PC-9 (cell line): ENCODE measurements at regions not wholly inside any gene's neighbourhood (a gene's known extent, or its start where the extent isn't known, plus 50 kb on each side); places are given as distances from the start of the nearest gene placed in this dataset.

Experiments
- BruUV-seq: library from RNA; stranded (reverse); fragments of 400-500 nt; replicated peaks from 2 replicates; lab custom pipeline; 2021; lab: Mats Ljungman, UMichigan
- CTCF ChIA-PET: fragments of 300-600 bp; sonication (Branson Sonifier 250); formaldehyde crosslinking; loops from one replicate; lab custom pipeline; 2022; ENCODE audit warnings: antibody characterized with exemption; lab: Charles Lee
- POLR2A ChIA-PET: fragments of 300-600 bp; sonication (Branson Sonifier 250); formaldehyde crosslinking; loops from one replicate; lab custom pipeline; 2022; ENCODE audit warnings: antibody characterized with exemption; ENCODE audit not compliant: unreplicated experiment; lab: Charles Lee
- DNase-seq, 2 experiments: peaks; one replicate each; pipeline versions ENCODE4 v3.0.0 to v3.0.0-alpha.2; 2015 to 2022; ENCODE audit warnings: mixed read lengths in 1 of 2
- H2AFZ ChIP-seq: fragments of 200-600 bp; sonication (generic); 2 replicates; pipeline ENCODE4 v1.8.1; 2017; ENCODE audit warnings: antibody characterized with exemption
- H3F3A ChIP-seq: fragments of 200-600 bp; sonication (generic); 2 replicates; pipeline ENCODE4 v1.8.1; 2017; ENCODE audit warnings: antibody characterized with exemption, mild to moderate bottlenecking, low read depth; ENCODE audit not compliant: insufficient read depth
- H3K27ac ChIP-seq: fragments of 200-600 bp; sonication (generic); 2 replicates; pipeline ENCODE4 v1.6.1; 2016; ENCODE audit warnings: mixed run types
- H3K27me3 ChIP-seq: fragments of 200-600 bp; sonication (generic); 2 replicates; pipeline ENCODE4 v1.6.1; 2016; ENCODE audit warnings: low read depth, mixed run types; ENCODE audit not compliant: insufficient read depth
- H3K36me3 ChIP-seq: fragments of 200-600 bp; sonication (generic); 2 replicates; pipeline ENCODE4 v1.6.1; 2016; ENCODE audit warnings: low read depth, mixed run types
- H3K4me1 ChIP-seq: fragments of 200-600 bp; sonication (generic); replicated peaks from 2 replicates; pipeline ENCODE4 v1.6.1; 2016; ENCODE audit warnings: mixed run types; ENCODE audit not compliant: insufficient read depth
- H3K4me2 ChIP-seq: fragments of 200-600 bp; sonication (generic); 2 replicates; pipeline ENCODE4 v1.6.1; 2017; ENCODE audit warnings: mixed run types
- H3K4me3 ChIP-seq: fragments of 200-600 bp; sonication (generic); 2 replicates; pipeline ENCODE4 v1.6.1; 2016; ENCODE audit warnings: mixed run types
- H3K79me2 ChIP-seq: fragments of 200-600 bp; sonication (generic); 2 replicates; pipeline ENCODE4 v1.6.1; 2017; ENCODE audit warnings: low read depth, mixed run types
- H3K9me2 ChIP-seq: fragments of 200-600 bp; sonication (generic); 2 replicates; pipeline ENCODE4 v1.8.1; 2017; ENCODE audit warnings: mild to moderate bottlenecking; ENCODE audit not compliant: insufficient read depth
- H3K9me3 ChIP-seq: fragments of 200-600 bp; sonication (generic); 2 replicates; pipeline ENCODE4 v1.8.1; 2016; ENCODE audit warnings: low read depth; ENCODE audit not compliant: insufficient read depth
- H4K20me1 ChIP-seq: fragments of 200-600 bp; sonication (generic); 2 replicates; pipeline ENCODE4 v1.8.1; 2017; ENCODE audit not compliant: insufficient read depth
- EZH2 ChIP-seq: fragments of 200-600 bp; sonication (generic); IDR thresholded peaks from 2 replicates; pipeline ENCODE4 v1.8.0; 2017; ENCODE audit warnings: antibody characterized with exemption, low read depth
- intact Hi-C: fragments of 100-400 bp; cut with micrococcal nuclease; formaldehyde crosslinking; loops from one replicate; pipeline ENCODE4 v1.10.0; 2022; ENCODE audit not compliant: unreplicated experiment
- TF ChIP-seq, protein P1 (sequence below): fragments of 200-600 bp; sonication (generic); conservative IDR thresholded peaks from 2 replicates; pipeline ENCODE4 v1.6.1; 2017; ENCODE audit warnings: mixed run types, antibody characterized with exemption, mild to moderate bottlenecking, moderate library complexity

DNA sequence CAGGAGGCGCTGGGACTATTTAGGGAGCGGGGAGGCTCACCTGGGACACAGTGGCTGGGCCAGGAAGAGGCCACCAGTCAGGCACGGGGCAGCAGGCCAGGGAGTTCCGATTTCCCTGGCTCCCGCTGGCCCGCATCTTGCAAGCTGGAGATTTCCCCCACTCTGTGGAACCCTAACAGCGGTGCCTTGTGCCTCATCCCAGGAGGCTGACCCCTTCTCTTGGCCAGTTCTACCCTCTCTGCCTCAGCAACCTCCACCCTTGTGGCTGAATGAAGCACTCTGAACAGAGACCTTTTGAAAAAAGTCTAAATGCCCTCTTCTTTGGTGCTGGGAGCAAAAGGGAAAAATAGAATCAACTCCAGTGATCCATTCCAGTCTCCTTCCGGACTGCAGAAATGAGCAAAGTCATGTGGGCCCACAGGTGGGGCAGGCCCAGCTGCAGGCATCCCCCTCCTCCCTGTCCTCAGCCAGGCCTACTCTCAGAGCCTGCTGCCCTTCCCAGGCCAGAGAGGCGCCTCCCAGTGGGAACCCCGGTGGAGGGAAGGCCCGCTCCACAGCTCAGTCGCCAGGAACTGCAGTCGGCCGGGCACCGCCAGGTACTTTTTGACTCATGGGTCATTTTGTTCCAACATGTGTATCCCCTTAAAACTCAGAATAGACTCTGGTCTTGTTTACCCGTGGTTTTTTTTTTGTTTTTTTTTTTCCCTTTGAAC lies 155.5 kb downstream of the ZNF248 start:
- POLR2A ChIA-PET: no interaction called here

DNA sequence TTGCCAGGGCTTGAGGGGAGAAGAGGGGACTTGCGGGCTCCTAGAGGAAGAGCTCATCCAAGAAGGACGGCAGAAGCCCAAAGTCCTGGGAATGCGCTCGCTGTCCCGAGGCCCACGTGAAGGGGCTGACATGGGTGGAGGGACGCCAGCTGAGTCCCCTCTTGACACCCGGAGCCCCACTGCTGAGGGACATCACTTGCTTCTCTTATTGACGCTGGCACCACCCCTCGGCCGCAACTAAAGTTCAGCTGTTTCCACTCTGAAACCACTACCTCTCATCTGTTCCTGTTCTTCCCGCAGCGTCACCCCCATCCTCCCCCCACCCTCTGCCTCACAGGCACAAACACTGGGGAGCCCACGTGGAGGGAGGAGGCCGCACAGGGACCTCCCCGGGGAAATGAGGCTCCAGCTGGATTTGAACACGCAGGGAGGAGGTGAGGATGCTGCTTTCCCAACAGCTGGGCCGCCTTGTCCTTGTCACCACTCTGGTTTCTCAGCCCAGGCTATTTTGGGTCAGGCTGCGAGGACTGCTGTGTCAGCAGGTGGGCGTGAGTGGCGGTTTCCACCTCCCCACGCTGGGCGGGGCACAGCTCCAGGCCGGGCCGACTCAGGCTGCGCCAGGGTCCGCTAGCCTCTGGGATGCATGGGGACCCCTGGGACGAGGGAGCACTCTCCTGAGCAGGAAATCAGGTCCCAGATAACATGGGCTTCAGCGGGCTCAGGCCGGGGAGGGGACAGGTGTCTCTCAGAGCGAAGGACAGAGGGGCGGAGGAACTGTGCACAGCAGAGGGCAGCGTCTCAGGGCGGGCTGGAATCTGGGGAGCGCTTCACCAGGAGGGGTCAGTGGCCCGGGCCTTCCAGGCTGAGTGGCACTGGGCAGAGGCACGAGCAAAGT lies 156.3 kb downstream of the ZNF248 start:
- H3K36me3 ChIP-seq: no peaks in the 10 kb centered on the region
- DNase-seq: no peak
- POLR2A ChIA-PET: no interaction called here
- CTCF ChIA-PET: no interaction called here
- intact Hi-C loops: no loop called here
- no peaks in the 10 kb centered on the region for H3F3A ChIP-seq
- no peaks in the 10 kb centered on the region for H3K27me3 ChIP-seq
- no peaks in the 10 kb centered on the region for H3K9me3 ChIP-seq
- no TSS peak for BruUV-seq
- no peak overlapping the region for H3K4me2 ChIP-seq
- H2AFZ ChIP-seq: no peak overlapping the region
- no peak for TF ChIP-seq EZH2
- TF ChIP-seq, protein P1, sequence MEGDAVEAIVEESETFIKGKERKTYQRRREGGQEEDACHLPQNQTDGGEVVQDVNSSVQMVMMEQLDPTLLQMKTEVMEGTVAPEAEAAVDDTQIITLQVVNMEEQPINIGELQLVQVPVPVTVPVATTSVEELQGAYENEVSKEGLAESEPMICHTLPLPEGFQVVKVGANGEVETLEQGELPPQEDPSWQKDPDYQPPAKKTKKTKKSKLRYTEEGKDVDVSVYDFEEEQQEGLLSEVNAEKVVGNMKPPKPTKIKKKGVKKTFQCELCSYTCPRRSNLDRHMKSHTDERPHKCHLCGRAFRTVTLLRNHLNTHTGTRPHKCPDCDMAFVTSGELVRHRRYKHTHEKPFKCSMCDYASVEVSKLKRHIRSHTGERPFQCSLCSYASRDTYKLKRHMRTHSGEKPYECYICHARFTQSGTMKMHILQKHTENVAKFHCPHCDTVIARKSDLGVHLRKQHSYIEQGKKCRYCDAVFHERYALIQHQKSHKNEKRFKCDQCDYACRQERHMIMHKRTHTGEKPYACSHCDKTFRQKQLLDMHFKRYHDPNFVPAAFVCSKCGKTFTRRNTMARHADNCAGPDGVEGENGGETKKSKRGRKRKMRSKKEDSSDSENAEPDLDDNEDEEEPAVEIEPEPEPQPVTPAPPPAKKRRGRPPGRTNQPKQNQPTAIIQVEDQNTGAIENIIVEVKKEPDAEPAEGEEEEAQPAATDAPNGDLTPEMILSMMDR: no peak
- no peaks in the 10 kb centered on the region for H3K79me2 ChIP-seq
- no peak overlapping the region for H3K27ac ChIP-seq
- H3K9me2 ChIP-seq: no peaks in the 10 kb centered on the region
- no peaks in the 10 kb centered on the region for H3K4me1 ChIP-seq
- no peaks in the 10 kb centered on the region for H4K20me1 ChIP-seq
- no peak overlapping the region for H3K4me3 ChIP-seq

More for the DNA sequence above, 155.5 kb downstream of the ZNF248 start:
- intact Hi-C loops: no loop called here
- Histone ChIP-seq H3F3A (no peaks in the 10 kb centered on the region), H3K4me2 (no peak overlapping the region), H4K20me1 (no peaks in the 10 kb centered on the region), H3K27me3 (no peaks in the 10 kb centered on the region), H3K4me1 (no peaks in the 10 kb centered on the region), H3K36me3 (no peaks in the 10 kb centered on the region), H3K9me3 (no peaks in the 10 kb centered on the region), H2AFZ (no peak overlapping the region), H3K79me2 (no peaks in the 10 kb centered on the region), H3K9me2 (no peaks in the 10 kb centered on the region), H3K4me3 (no peak overlapping the region), H3K27ac (no peak overlapping the region)
- CTCF ChIA-PET: no interaction called here
- no peak for DNase-seq
- BruUV-seq: no TSS peak
- TF ChIP-seq, protein P1: no peak
- TF ChIP-seq EZH2: no peak

DNA sequence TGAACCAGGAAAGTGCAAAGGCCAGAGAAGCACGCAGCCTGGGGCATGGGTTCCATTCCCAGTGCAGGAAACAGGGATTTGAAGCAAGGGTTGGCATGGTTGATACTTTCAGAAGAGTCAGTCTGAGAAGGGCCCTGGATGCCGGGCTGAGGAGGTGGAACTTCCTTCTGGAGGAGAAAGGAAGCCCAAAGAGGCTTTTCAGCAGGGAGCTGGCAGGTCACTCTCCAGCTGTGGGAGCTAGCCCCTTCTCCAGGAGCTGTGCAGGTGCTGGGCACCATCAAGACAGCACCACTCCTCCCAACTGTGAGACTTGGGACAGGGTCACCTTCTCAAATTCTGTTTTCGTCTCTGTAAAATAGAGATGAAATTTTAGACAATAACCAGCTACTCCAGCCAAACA lies 169.8 kb downstream of the ZNF248 start:
- no TSS peak for BruUV-seq
- TF ChIP-seq, protein P1: no peak
- TF ChIP-seq EZH2: no peak

More for the DNA sequence above, 169.8 kb downstream of the ZNF248 start:
- Histone ChIP-seq H3K27me3 (no peaks in the 10 kb centered on the region), H2AFZ (no peak overlapping the region), H3K9me2 (no peaks in the 10 kb centered on the region), H3K27ac (no peak overlapping the region), H3K79me2 (no peaks in the 10 kb centered on the region), H3K4me2 (no peak overlapping the region), H3F3A (no peaks in the 10 kb centered on the region), H3K9me3 (no peaks in the 10 kb centered on the region), H3K36me3 (no peaks in the 10 kb centered on the region), H4K20me1 (no peaks in the 10 kb centered on the region), H3K4me1 (no peaks in the 10 kb centered on the region), H3K4me3 (no peak overlapping the region)
- CTCF ChIA-PET: no interaction called here
- intact Hi-C loops: no loop called here
- DNase-seq: no peak
- POLR2A ChIA-PET: no interaction called here
